NB4 (cell line): ENCODE measurements at regions not wholly inside any gene's neighbourhood (a gene's known extent, or its start where the extent isn't known, plus 50 kb on each side); places are given as distances from the start of the nearest gene placed in this dataset.

Experiments used
- CTCF ChIP-seq: IDR thresholded peaks from one replicate; pipeline ENCODE4 v1.5.1; 2012; ENCODE audit warnings: low read depth, low read length
- MAX ChIP-seq: IDR thresholded peaks from 2 replicates; pipeline ENCODE4 v1.6.1; 2011; ENCODE audit warnings: low read depth, low read length
- MYC ChIP-seq: IDR thresholded peaks from 2 replicates; pipeline ENCODE4 v1.6.1; 2011; ENCODE audit warnings: low read depth, low read length
- POLR2A ChIP-seq: IDR thresholded peaks from 2 replicates; pipeline ENCODE4 v1.6.1; 2011; ENCODE audit warnings: mild to moderate bottlenecking; ENCODE audit not compliant: insufficient read length; ENCODE audit errors: extremely low read depth

GRCh38 chr1:213876531-213876930 lies 111.2 kb upstream of the PROX1 start:
- TF ChIP-seq CTCF = no peak
- no peak for TF ChIP-seq POLR2A
- TF ChIP-seq MAX = no peak
- no peak for TF ChIP-seq MYC
